ENCODE measurements at regions not wholly inside any gene's neighbourhood (a gene's known extent, or its start where the extent isn't known, plus 50 kb on each side); places are given as distances from the start of the nearest gene placed in this dataset.

DNA sequence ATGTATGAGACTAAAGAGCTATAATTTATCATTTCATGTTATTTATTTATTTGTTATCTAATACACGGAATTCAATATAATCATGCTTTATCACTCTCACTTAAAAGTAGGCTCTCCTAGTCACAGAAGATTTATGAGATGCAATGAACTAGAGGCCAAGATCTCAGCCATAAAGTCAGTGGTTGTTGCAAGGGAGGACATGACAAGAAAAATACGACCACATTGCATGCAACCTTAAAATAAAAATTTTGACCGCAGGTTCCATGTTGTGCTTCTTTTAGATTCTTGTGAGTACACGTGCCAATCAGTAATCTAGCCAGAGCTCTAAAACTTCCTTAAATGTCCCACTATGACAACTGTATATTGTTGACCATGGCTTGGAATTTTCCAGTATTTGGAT is 75.9 kb upstream of the SP8 start:
- TF ChIP-seq E2F1 (CRISPR knock-in tag; IDR thresholded peaks at IDR 0.05) (no peak), ZNF121 (CRISPR knock-in tag; IDR thresholded peaks at IDR 0.05) (no peak), NR2C2 (CRISPR knock-in tag; IDR thresholded peaks at IDR 0.05) (no peak), ZNF232 (CRISPR knock-in tag; IDR thresholded peaks at IDR 0.05) (no peak), ERG (CRISPR knock-in tag; IDR thresholded peaks at IDR 0.05) (no peak), MYBL2 (CRISPR knock-in tag; IDR thresholded peaks at IDR 0.05) (no peak), USF2 (CRISPR knock-in tag; IDR thresholded peaks at IDR 0.05) (no peak), TP53 (CRISPR knock-in tag; IDR thresholded peaks at IDR 0.05) (no peak), ZNF423 (CRISPR knock-in tag; IDR thresholded peaks at IDR 0.05) (no peak), ESRRA (CRISPR knock-in tag; IDR thresholded peaks at IDR 0.05; ENCODE audit: borderline replicate concordance) (no peak)
- TF ChIP-seq, protein P1, sequence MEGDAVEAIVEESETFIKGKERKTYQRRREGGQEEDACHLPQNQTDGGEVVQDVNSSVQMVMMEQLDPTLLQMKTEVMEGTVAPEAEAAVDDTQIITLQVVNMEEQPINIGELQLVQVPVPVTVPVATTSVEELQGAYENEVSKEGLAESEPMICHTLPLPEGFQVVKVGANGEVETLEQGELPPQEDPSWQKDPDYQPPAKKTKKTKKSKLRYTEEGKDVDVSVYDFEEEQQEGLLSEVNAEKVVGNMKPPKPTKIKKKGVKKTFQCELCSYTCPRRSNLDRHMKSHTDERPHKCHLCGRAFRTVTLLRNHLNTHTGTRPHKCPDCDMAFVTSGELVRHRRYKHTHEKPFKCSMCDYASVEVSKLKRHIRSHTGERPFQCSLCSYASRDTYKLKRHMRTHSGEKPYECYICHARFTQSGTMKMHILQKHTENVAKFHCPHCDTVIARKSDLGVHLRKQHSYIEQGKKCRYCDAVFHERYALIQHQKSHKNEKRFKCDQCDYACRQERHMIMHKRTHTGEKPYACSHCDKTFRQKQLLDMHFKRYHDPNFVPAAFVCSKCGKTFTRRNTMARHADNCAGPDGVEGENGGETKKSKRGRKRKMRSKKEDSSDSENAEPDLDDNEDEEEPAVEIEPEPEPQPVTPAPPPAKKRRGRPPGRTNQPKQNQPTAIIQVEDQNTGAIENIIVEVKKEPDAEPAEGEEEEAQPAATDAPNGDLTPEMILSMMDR (IDR thresholded peaks at IDR 0.05) = no peak
- TF ChIP-seq, protein P2, sequence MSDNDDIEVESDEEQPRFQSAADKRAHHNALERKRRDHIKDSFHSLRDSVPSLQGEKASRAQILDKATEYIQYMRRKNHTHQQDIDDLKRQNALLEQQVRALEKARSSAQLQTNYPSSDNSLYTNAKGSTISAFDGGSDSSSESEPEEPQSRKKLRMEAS (CRISPR knock-in tag; IDR thresholded peaks at IDR 0.05) = no peak
